ENCODE measurements at regions not wholly inside any gene's neighbourhood (a gene's known extent, or its start where the extent isn't known, plus 50 kb on each side); places are given as distances from the start of the nearest gene placed in this dataset.

DNA sequence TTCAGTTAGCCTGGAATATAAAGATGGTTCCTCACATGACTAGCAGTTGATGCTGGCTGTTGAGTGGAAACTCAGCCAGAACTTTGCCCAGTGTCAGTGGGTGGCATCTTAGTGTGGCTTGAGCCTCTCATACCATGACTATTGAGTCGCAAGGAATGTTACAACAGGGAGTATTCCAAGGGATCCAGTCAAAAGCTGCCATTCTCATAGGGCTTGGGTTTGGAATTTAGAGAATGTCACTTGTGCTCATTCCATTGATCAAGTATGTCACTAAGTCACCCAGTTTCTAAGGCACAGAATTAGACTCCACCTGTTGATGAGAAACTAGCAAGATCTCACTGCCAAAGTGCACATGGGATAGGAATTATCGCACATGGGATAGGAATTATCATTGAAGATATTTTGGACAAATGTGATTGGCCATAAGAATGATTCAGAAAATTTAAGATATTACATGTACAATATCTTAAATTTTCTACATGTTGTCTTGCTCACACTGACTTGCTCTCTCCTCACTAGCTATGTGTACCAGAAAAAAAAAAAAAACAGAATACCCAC is 1290.7 kb upstream of the ADGRL2 start:
- DNase-seq (ENCODE audit: low spot score) (no peak), FAIRE-seq (no peak), ATAC-seq (no peak)
- Histone ChIP-seq H3K9me3 (ENCODE audit: low read length) (peaks cover 77% of the 10 kb centered on the region), H3K4me2 (ENCODE audit: low read depth, low read length) (no peak overlapping the region), H3K9ac (ENCODE audit: insufficient read depth, low read depth, low read length) (no peak overlapping the region), H4K20me1 (ENCODE audit: insufficient read depth, low read length) (no peaks in the 10 kb centered on the region), H3K79me2 (ENCODE audit: insufficient read depth, low read length) (no peaks in the 10 kb centered on the region), H3K36me3 (replicated peaks in 1 of 2; ENCODE audit: control insufficient read depth in 1 of 2, insufficient read depth in 2 of 2, low read length in 2 of 2) (no peaks in the 10 kb centered on the region), H3K4me1 (ENCODE audit: insufficient read depth, low read length) (no peaks in the 10 kb centered on the region), H3K4me3 (replicated peaks in 1 of 3; ENCODE audit: insufficient read depth in 1 of 3, low read depth in 2 of 3, low read length in 3 of 3) (no peak overlapping the region), H3K27me3 (ENCODE audit: control insufficient read depth in 1 of 2, insufficient read depth in 2 of 2, low read length in 2 of 2) (no peaks in the 10 kb centered on the region), H2AFZ (ENCODE audit: low read length) (no peak overlapping the region), H3K27ac (ENCODE audit: extremely low read length, insufficient read depth, low read length) (no peak overlapping the region)
- BruUV-seq (replicated peaks) = no TSS peak
- no peak for TF ChIP-seq ZSCAN31 (CRISPR knock-in tag; IDR thresholded peaks at IDR 0.05; ENCODE audit: low read depth)
- TF ChIP-seq, protein P1, sequence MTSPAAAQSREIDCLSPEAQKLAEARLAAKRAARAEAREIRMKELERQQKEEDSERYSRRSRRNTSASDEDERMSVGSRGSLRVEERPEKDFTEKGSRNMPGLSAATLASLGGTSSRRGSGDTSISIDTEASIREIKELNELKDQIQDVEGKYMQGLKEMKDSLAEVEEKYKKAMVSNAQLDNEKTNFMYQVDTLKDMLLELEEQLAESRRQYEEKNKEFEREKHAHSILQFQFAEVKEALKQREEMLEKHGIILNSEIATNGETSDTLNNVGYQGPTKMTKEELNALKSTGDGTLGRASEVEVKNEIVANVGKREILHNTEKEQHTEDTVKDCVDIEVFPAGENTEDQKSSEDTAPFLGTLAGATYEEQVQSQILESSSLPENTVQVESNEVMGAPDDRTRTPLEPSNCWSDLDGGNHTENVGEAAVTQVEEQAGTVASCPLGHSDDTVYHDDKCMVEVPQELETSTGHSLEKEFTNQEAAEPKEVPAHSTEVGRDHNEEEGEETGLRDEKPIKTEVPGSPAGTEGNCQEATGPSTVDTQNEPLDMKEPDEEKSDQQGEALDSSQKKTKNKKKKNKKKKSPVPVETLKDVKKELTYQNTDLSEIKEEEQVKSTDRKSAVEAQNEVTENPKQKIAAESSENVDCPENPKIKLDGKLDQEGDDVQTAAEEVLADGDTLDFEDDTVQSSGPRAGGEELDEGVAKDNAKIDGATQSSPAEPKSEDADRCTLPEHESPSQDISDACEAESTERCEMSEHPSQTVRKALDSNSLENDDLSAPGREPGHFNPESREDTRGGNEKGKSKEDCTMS (CRISPR knock-in tag; conservative IDR thresholded peaks at IDR 0.05) = no peak
- TF ChIP-seq, protein P2, sequence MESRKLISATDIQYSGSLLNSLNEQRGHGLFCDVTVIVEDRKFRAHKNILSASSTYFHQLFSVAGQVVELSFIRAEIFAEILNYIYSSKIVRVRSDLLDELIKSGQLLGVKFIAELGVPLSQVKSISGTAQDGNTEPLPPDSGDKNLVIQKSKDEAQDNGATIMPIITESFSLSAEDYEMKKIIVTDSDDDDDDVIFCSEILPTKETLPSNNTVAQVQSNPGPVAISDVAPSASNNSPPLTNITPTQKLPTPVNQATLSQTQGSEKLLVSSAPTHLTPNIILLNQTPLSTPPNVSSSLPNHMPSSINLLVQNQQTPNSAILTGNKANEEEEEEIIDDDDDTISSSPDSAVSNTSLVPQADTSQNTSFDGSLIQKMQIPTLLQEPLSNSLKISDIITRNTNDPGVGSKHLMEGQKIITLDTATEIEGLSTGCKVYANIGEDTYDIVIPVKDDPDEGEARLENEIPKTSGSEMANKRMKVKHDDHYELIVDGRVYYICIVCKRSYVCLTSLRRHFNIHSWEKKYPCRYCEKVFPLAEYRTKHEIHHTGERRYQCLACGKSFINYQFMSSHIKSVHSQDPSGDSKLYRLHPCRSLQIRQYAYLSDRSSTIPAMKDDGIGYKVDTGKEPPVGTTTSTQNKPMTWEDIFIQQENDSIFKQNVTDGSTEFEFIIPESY (CRISPR knock-in tag; IDR thresholded peaks at IDR 0.05) = no peak
- TF ChIP-seq, protein P3, sequence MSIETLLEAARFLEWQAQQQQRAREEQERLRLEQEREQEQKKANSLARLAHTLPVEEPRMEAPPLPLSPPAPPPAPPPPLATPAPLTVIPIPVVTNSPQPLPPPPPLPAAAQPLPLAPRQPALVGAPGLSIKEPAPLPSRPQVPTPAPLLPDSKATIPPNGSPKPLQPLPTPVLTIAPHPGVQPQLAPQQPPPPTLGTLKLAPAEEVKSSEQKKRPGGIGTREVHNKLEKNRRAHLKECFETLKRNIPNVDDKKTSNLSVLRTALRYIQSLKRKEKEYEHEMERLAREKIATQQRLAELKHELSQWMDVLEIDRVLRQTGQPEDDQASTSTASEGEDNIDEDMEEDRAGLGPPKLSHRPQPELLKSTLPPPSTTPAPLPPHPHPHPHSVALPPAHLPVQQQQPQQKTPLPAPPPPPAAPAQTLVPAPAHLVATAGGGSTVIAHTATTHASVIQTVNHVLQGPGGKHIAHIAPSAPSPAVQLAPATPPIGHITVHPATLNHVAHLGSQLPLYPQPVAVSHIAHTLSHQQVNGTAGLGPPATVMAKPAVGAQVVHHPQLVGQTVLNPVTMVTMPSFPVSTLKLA (IDR thresholded peaks at IDR 0.05) = peak; percentile 93
- TF ChIP-seq, protein P4, sequence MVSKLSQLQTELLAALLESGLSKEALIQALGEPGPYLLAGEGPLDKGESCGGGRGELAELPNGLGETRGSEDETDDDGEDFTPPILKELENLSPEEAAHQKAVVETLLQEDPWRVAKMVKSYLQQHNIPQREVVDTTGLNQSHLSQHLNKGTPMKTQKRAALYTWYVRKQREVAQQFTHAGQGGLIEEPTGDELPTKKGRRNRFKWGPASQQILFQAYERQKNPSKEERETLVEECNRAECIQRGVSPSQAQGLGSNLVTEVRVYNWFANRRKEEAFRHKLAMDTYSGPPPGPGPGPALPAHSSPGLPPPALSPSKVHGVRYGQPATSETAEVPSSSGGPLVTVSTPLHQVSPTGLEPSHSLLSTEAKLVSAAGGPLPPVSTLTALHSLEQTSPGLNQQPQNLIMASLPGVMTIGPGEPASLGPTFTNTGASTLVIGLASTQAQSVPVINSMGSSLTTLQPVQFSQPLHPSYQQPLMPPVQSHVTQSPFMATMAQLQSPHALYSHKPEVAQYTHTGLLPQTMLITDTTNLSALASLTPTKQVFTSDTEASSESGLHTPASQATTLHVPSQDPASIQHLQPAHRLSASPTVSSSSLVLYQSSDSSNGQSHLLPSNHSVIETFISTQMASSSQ (IDR thresholded peaks at IDR 0.05; ENCODE audit: low read depth) = no peak
- TF ChIP-seq, protein P4 (CRISPR knock-in tag; IDR thresholded peaks at IDR 0.05; ENCODE audit: borderline replicate concordance) = no peak
- TF ChIP-seq, protein P5, sequence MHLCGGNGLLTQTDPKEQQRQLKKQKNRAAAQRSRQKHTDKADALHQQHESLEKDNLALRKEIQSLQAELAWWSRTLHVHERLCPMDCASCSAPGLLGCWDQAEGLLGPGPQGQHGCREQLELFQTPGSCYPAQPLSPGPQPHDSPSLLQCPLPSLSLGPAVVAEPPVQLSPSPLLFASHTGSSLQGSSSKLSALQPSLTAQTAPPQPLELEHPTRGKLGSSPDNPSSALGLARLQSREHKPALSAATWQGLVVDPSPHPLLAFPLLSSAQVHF (CRISPR knock-in tag; IDR thresholded peaks at IDR 0.05) = no peak
- TF ChIP-seq RBM22 (optimal IDR thresholded peaks at IDR 0.05; ENCODE audit: low read length) = no peak
- no peak for TF ChIP-seq POLR2AphosphoS2 (IDR thresholded peaks at IDR 0.05; ENCODE audit: low read depth, low read length)
- ChIA-PET POLR2A (no interaction called here), CTCF (ENCODE audit: low intra/inter-chr PET ratio, low total read pairs) (no interaction called here)
- intact Hi-C loops (cut with micrococcal nuclease; ENCODE audit: unreplicated experiment) (no loop called here), in situ Hi-C loops (cut with HindIII; ENCODE audit: extremely low pct_ligation_motif_present, low pct_unique_long_range_greater_than_20kb) (no loop called here)
- 4% methylated on average over 1 of the region's 2 CpGs for WGBS (ENCODE audit: low lambda C conversion rate)

Measured in HepG2 (cell line).